Activated CD4-positive, alpha-beta T cell treated with anti-CD3 and anti-CD28 coated beads for 36 hours (primary cell): ENCODE measurements at regions not wholly inside any gene's neighbourhood (a gene's known extent, or its start where the extent isn't known, plus 50 kb on each side); places are given as distances from the start of the nearest gene placed in this dataset.

Source experiments
- ATAC-seq: fragments of 200-7000 bp; cut with Tn5 transposase; one replicate; pipeline ENCODE4 v1.10.0; 2021; ENCODE audit warnings: mild to moderate bottlenecking, moderate library complexity
- CTCF ChIA-PET: fragments of 350-600 bp; sonication (Branson Sonifier 250); formaldehyde crosslinking; loops from one replicate; lab custom pipeline; 2021; ENCODE audit warnings: antibody characterized with exemption; lab: Charles Lee
- POLR2A ChIA-PET: fragments of 350-600 bp; sonication (Branson Sonifier 250); formaldehyde crosslinking; loops from one replicate; lab custom pipeline; 2021; ENCODE audit warnings: antibody characterized with exemption, inconsistent platforms; lab: Charles Lee
- DNase-seq: peaks from one replicate; pipeline ENCODE4 v3.0.0-alpha.2; 2020
- H3K27ac Mint-ChIP-seq: one replicate; pipeline ENCODE4 v1.8.0; 2021; ENCODE audit warnings: mixed read lengths
- H3K27me3 Mint-ChIP-seq: one replicate; pipeline ENCODE4 v1.8.0; 2021; ENCODE audit warnings: mixed read lengths
- H3K36me3 Mint-ChIP-seq: one replicate; pipeline ENCODE4 v1.8.0; 2021; ENCODE audit warnings: low read depth, mixed read lengths
- H3K4me1 Mint-ChIP-seq: one replicate; pipeline ENCODE4 v1.8.0; 2021; ENCODE audit warnings: mixed read lengths
- H3K4me3 Mint-ChIP-seq: one replicate; pipeline ENCODE4 v1.8.0; 2021; ENCODE audit warnings: mild to moderate bottlenecking, moderate library complexity, mixed read lengths
- H3K9me3 Mint-ChIP-seq: one replicate; pipeline ENCODE4 v1.8.0; 2021; ENCODE audit warnings: low read depth, mixed read lengths
- intact Hi-C, 2 experiments: fragments of 100-400 bp; cut with DNase I in 1 of 2; cut with micrococcal nuclease in 1 of 2; formaldehyde crosslinking; loops; one replicate each; pipeline versions ENCODE4 v1.14.2 to v1.15.1; 2022 to 2024; cut with DNase I, micrococcal nuclease

DNA sequence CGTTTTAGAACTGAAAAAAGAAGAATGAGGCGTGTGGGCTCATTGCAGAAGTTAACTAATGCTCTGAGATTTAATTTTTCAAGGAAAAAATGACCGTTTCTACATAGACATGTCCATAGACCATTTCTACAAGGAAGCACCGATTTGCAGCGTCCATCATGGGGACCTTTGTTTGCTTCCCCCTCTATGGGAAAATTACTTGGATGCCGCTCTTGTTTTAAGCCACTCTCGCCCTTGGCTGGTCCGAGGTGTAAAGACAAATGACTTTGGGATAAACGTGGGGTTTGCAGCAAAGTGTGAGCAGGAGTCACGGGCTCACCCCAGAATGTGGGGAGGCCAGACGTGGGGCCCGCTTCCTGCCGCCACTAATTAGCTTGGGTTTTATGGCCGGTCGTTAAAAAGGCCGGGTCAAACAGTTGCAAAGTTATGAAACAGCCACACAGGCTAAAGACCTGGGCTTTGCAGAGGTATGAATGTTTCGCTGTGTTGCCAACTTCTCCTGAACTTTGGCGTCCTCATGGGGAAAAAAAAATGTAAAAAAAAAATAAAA is 235.9 kb downstream of the SHOX start:
- Mint-ChIP-seq H3K9me3 (peaks cover 5% of the 10 kb centered on the region), H3K27ac (no peak overlapping the region), H3K4me1 (no peaks in the 10 kb centered on the region), H3K4me3 (no peak overlapping the region), H3K36me3 (no peaks in the 10 kb centered on the region), H3K27me3 (peaks cover 2% of the 10 kb centered on the region)
- no peak for DNase-seq
- CTCF ChIA-PET = no interaction called here
- POLR2A ChIA-PET = no interaction called here
- ATAC-seq = no peak
- intact Hi-C loops = no loop called here

DNA sequence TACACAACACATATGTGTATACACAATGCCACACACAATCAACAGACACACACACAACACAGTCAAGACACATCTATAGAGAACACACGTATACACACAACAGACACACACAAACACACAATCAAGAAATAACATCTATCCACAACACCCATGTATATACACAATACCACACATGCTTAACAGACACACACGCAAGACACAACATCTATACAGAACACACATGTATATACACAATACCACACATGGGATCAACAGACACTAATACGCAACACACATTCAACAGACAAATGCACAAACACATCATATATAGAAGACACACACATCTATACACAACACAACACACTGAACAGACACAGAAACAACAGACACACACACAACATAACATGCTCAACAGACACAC is 234.8 kb downstream of the SHOX start:
- Mint-ChIP-seq H3K4me3 (no peak overlapping the region), H3K36me3 (no peaks in the 10 kb centered on the region), H3K27ac (no peak overlapping the region), H3K4me1 (no peaks in the 10 kb centered on the region), H3K27me3 (peaks cover 2% of the 10 kb centered on the region), H3K9me3 (peaks cover 5% of the 10 kb centered on the region)
- CTCF ChIA-PET = no interaction called here
- POLR2A ChIA-PET = no interaction called here
- DNase-seq (no peak), ATAC-seq (no peak)
- intact Hi-C loops = no loop called here

DNA sequence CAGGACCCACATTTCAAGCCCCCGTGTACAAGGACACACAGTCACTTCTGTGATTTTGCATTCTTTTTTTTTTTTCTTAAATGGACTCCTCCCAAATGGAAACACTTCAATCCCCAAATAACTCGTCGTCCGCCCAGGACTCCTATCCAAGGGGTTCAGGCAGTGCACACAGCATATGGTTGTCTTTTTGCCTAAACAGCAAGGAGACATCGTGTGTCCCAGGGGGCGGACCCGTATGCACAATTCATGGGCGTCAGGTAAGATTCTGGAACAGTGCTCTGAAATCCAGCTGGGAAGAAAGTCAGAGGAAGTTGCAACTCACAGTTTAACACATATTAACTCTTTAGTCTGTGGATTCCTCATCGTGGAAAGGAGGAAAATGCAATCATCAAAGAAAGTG is 231.3 kb downstream of the SHOX start:
- no peaks in the 10 kb centered on the region for H3K36me3 Mint-ChIP-seq
- ChIA-PET CTCF (no interaction called here), POLR2A (no interaction called here)
- DNase-seq (no peak), ATAC-seq (no peak)
- H3K9me3 Mint-ChIP-seq = peaks cover 8% of the 10 kb centered on the region
- H3K4me1 Mint-ChIP-seq = no peaks in the 10 kb centered on the region
- H3K27me3 Mint-ChIP-seq = no peaks in the 10 kb centered on the region
- intact Hi-C loops = no loop called here
- no peak overlapping the region for H3K4me3 Mint-ChIP-seq
- H3K27ac Mint-ChIP-seq = no peak overlapping the region

DNA sequence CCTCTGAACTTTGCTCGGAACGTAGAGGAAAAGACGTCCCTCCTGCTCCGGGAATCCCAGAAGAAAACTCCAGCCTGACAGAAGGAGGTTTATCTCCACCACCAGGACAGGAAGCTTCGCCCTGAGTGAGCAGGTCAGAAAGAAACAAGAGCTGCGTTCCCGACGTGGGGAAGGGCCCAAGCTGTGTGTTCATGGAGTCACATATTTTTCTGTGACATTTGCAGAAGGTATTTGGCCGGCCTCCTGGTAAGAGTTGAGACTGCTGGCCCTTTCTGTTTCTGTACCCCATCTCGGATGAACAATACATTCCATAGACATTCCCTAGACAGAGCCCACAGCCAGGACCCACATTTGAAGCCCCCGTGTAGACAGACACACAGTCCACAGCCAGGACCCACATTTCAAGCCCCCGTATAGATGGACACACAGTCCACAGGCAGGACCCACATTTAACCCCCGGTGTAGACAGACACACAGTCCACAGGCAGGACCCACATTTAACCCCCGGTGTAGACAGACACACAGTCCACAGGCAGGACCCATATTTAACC is 230.8 kb downstream of the SHOX start:
- ChIA-PET CTCF (no interaction called here), POLR2A (no interaction called here)
- no peak for DNase-seq
- H3K27ac Mint-ChIP-seq = no peak overlapping the region
- H3K4me1 Mint-ChIP-seq = no peaks in the 10 kb centered on the region
- intact Hi-C loops = no loop called here
- H3K9me3 Mint-ChIP-seq = peaks cover 9% of the 10 kb centered on the region
- no peak overlapping the region for H3K4me3 Mint-ChIP-seq
- H3K27me3 Mint-ChIP-seq = no peaks in the 10 kb centered on the region
- no peak for ATAC-seq
- H3K36me3 Mint-ChIP-seq = no peaks in the 10 kb centered on the region

DNA sequence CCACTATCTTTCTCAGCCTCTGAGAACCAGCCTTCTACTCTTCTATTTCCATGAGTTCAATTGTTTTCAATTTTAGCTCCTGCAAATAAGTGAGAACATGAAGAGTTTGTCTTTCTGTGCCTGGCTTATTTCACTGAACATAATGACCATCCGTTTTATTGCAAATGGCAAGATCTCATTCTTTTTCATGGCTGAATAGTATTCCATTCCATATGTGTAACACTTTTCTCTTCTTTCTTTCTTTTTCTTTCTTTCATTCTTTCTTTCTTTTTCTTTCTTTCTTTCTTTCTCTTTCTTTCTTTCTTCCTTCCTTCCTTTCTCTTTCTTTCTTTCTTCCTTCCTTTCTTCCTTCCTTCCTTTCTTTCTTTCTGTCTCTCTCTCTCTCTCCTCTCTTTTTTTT is 228.7 kb downstream of the SHOX start:
- POLR2A ChIA-PET = no interaction called here
- Mint-ChIP-seq H3K36me3 (no peaks in the 10 kb centered on the region), H3K4me3 (no peak overlapping the region), H3K27me3 (no peaks in the 10 kb centered on the region), H3K27ac (no peak overlapping the region), H3K9me3 (peaks cover 9% of the 10 kb centered on the region), H3K4me1 (no peaks in the 10 kb centered on the region)
- DNase-seq = no peak
- intact Hi-C loops = no loop called here
- ATAC-seq = no peak
- CTCF ChIA-PET = no interaction called here

DNA sequence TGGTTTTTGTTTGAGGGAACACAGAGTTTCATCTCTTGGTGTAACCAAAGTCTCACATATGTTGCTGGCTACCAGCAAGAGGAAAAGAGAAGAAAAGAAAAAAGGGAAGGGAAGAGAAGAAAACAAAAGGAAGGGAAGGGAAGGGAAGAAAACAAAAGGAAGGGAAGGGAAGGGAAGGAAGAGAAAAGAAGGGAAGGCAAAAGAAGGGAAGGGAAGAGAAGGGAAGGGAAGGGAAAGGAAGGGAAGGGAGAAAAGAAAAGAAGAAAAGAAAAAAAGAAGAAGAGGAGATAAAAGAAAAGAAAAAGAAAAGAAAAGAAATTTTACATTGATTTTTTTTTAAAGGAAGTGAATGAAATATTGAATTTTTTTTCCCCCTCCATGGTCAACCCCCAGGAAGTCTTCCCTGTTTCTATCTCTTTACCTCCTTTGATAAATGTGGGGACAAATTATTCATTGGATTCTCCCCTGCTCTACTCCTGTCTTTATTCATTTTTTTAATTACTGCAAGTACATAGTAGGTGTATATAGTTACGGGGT is 228.0 kb downstream of the SHOX start:
- H3K36me3 Mint-ChIP-seq = no peaks in the 10 kb centered on the region
- no peaks in the 10 kb centered on the region for H3K27me3 Mint-ChIP-seq
- no peaks in the 10 kb centered on the region for H3K4me1 Mint-ChIP-seq
- intact Hi-C loops = no loop called here
- peaks cover 9% of the 10 kb centered on the region for H3K9me3 Mint-ChIP-seq
- POLR2A ChIA-PET = no interaction called here
- no peak overlapping the region for H3K4me3 Mint-ChIP-seq
- CTCF ChIA-PET = no interaction called here
- DNase-seq (no peak), ATAC-seq (no peak)
- no peak overlapping the region for H3K27ac Mint-ChIP-seq

DNA sequence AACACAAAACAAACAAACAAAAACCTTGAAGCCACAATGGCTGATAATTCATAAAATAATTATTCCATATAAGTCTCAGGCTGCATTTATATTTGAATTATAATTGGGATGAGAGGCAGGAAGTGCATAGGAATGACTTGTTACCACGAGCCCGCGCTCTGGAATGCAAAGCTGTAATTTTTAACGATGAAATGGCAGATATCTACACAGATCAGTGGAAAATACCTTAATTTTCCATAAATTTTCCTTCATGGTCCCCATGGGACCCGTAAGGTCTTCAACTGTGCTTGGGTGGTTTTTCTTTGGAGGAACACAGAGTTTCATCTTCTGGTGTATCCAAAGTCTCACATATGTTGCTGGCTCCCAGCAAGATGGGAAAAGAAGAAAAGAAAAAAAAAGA is 226.8 kb downstream of the SHOX start:
- DNase-seq = no peak
- CTCF ChIA-PET = no interaction called here
- Mint-ChIP-seq H3K27ac (no peak overlapping the region), H3K36me3 (no peaks in the 10 kb centered on the region), H3K4me3 (no peak overlapping the region), H3K27me3 (peaks cover 1% of the 10 kb centered on the region), H3K4me1 (no peaks in the 10 kb centered on the region), H3K9me3 (peaks cover 8% of the 10 kb centered on the region)
- ATAC-seq = no peak
- intact Hi-C loops = no loop called here
- POLR2A ChIA-PET = no interaction called here

DNA sequence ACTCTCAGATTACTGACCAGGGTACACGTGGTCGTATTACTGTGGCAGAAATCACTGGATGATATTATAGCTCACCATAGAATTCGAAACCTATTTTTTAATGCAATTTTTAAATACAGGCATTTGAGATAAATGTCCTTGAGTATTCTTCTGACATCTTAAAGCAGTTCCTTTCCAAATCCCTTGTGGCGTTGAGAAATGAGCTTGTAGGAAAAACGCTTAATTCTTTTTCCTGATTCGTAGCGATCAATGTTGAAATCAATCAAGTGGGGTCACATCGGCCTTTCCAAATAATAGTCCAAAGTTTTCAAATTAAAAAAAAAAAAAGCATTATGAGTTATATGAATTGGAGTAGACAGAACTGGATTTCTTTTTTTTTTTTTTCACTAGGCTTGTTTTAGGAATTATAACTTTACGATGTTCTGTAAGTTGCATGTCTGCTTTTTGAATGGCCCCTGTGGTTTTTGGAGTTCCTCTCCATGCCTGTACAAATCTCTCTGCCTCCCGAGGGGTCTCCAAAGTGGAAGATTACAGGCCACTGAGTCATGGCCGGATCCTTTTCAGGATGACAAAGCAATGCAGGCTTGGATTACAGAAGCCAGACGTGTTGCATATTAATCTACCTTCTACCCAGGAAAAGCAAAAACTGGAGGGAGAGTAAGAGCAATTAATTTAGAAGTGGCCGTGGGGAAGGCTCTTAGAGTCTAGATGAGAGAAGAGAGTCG is 226.1 kb downstream of the SHOX start:
- intact Hi-C loops = no loop called here
- ATAC-seq = no peak
- no peaks in the 10 kb centered on the region for H3K36me3 Mint-ChIP-seq
- H3K27ac Mint-ChIP-seq = no peak overlapping the region
- no peak overlapping the region for H3K4me3 Mint-ChIP-seq
- CTCF ChIA-PET = no interaction called here
- H3K9me3 Mint-ChIP-seq = peaks cover 8% of the 10 kb centered on the region
- H3K27me3 Mint-ChIP-seq = peaks cover 1% of the 10 kb centered on the region
- DNase-seq = no peak
- H3K4me1 Mint-ChIP-seq = no peaks in the 10 kb centered on the region
- POLR2A ChIA-PET = no interaction called here

DNA sequence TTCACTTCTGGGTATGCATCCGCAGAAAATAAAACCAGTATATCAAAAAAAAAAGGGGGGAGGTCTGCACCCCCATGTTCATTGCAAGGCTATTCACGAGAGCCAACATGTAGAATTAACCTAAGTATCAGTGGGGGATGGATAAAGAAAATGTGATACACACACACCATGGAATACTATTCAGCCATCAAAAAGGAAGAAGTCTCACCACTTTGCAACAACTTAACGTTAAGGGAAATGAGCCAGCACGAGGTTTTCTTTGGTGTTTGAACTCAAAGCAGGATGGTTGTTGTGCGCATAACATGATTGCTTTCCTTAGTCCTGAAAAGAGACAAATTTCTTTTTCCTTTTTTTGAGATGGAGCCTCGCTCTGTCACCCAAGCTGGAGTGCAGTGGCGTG is 222.7 kb downstream of the SHOX start:
- H3K27me3 Mint-ChIP-seq = peaks cover 8% of the 10 kb centered on the region
- no peaks in the 10 kb centered on the region for H3K36me3 Mint-ChIP-seq
- ChIA-PET CTCF (no interaction called here), POLR2A (no interaction called here)
- intact Hi-C loops = no loop called here
- H3K4me3 Mint-ChIP-seq = no peak overlapping the region
- ATAC-seq (no peak), DNase-seq (no peak)
- peaks cover 8% of the 10 kb centered on the region for H3K4me1 Mint-ChIP-seq
- H3K9me3 Mint-ChIP-seq = peaks cover 4% of the 10 kb centered on the region
- no peak overlapping the region for H3K27ac Mint-ChIP-seq

DNA sequence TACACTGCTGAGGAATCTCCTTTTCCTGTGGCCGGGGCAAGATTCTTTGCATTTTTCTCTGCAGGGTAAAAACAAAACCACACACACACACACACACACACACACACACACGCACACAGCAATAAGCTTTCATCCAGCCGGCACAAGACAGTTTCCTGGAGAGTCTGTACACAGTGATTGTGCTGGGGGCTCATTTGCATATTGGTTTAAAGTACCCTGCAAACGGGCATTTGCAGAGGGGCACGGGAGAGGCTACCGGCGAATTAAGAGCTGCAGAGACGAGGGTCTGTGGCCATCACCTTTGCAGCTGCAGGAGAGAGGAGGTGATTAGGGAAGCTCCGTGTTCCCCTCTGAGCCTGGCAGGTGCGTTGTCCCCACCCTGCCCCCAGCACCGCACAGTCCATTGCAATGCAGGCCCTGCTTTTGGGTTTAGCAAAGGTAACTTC is 219.9 kb downstream of the SHOX start:
- H3K36me3 Mint-ChIP-seq = no peaks in the 10 kb centered on the region
- no peak overlapping the region for H3K27ac Mint-ChIP-seq
- peaks cover 8% of the 10 kb centered on the region for H3K27me3 Mint-ChIP-seq
- H3K9me3 Mint-ChIP-seq = peaks cover 2% of the 10 kb centered on the region
- H3K4me1 Mint-ChIP-seq = peaks cover 8% of the 10 kb centered on the region
- no peak for DNase-seq
- intact Hi-C loops = no loop called here
- no peak overlapping the region for H3K4me3 Mint-ChIP-seq
- ChIA-PET POLR2A (no interaction called here), CTCF (no interaction called here)
- ATAC-seq = no peak

DNA sequence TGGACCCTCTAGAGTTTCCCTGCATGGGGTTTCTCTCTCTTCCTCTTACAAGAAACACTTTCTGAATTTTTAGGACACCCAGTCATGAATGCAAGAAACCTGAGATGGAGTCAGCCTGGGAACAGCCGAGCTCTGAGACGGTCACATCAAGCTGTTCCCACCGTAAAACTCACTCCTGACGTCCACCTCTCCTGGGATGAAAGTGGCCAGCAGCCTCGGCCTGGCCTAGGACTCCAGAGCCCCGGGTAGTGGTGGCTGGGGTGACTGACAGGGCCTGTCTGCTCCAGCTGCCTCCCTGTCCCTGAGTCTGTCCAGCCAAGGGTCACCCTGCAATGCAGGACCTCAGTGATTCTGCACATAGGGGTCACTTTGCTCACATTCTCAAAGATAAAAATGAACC is 217.8 kb downstream of the SHOX start:
- ChIA-PET CTCF (no interaction called here), POLR2A (no interaction called here)
- DNase-seq (no peak), ATAC-seq (no peak)
- H3K36me3 Mint-ChIP-seq = no peaks in the 10 kb centered on the region
- no peak overlapping the region for H3K4me3 Mint-ChIP-seq
- intact Hi-C loops = no loop called here
- peaks cover 2% of the 10 kb centered on the region for H3K9me3 Mint-ChIP-seq
- no peak overlapping the region for H3K27ac Mint-ChIP-seq
- H3K27me3 Mint-ChIP-seq = peaks cover 8% of the 10 kb centered on the region
- peaks cover 8% of the 10 kb centered on the region for H3K4me1 Mint-ChIP-seq

DNA sequence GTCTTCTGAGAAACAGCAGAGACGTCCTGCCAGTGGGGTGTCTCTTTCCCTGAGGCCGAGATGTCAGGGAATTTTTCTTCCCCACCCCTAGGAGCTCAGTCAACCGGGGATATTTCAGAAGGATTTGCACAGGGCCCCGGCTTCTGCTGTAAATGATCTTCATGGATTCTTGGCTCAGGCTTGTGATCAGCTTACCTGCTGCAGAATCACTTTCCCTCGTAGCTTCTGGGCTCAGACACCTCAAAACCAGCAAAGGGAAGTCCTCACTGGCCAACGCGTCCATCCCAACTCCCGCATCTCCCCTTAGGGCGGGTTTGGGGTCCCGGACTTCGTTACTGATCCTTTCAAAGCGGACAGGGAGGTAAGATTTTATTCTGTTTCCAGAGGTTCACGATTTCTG is 212.7 kb downstream of the SHOX start:
- Mint-ChIP-seq H3K36me3 (no peaks in the 10 kb centered on the region), H3K27ac (no peak overlapping the region), H3K4me1 (no peaks in the 10 kb centered on the region), H3K4me3 (no peak overlapping the region), H3K9me3 (no peaks in the 10 kb centered on the region), H3K27me3 (no peaks in the 10 kb centered on the region)
- ATAC-seq = no peak
- CTCF ChIA-PET = no interaction called here
- POLR2A ChIA-PET = no interaction called here
- DNase-seq = no peak
- intact Hi-C loops = no loop called here
